ENCODE measurements at regions not wholly inside any gene's neighbourhood (a gene's known extent, or its start where the extent isn't known, plus 50 kb on each side); places are given as distances from the start of the nearest gene placed in this dataset.

DNA sequence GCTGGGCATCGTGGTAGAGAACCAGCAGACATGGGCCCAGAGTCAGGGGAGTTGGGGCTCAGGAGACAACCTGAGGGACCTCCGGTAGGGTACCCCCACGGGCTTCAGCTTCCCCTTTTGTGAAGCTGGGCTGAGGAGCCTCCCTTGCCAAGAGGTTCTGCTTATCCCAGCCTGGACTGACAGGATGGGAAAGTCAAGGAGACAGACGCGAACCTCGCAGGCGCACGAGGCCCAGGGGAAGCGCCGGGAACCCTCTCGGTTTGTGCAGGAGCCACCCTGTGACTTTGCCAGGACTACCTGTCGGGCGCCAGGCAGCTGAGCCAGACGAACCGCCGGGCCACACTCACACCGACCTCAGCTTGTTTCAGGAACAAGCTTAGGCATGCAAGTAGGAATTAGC is 566.1 kb downstream of the BRD1 start:
- DNase-seq (ENCODE audit: low spot score) = no peak

DNA sequence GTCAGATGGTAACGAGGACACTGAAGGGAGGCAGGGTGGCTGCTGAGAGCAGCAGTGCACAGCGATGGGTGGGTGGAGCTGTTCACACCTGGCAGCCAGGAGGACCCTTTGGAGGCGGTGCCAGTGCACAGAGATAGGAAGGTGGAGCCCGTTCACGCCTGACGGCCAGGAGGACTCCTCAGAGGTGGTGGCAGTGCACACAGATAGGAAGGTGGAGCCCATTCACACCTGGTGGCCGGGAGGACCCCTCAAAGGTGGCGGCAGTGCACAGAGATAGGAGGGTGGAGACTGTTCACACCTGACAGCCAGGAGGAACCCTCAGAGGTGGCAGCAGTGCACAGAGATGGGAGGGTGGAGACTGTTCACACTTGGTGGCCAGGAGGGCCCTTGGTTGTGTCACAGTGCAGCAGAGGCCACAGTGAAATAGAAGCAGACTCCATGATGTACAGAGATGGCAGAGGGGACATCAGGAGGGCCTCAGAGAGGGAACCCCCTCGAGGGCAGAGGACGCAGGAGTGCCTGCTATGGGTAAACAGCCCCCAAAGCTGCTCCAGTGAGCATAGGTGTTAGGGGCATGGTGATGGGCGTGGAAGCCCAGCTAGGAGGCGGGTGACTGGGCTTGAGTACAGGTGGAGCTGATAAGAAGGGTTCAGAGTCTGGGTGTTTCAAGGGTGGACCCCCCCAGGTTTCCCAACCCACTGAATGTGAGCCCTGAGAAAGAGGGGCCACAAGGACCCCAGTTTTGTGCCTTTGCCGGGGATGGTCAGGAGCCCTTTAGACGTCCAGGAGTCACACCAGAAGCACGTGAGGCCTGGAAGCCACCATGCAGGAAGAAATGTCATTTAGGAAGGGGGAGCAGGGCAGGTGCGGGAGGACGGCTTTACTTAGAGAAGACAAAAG is 566.7 kb downstream of the BRD1 start:
- DNase-seq (ENCODE audit: low spot score) = no peak

DNA sequence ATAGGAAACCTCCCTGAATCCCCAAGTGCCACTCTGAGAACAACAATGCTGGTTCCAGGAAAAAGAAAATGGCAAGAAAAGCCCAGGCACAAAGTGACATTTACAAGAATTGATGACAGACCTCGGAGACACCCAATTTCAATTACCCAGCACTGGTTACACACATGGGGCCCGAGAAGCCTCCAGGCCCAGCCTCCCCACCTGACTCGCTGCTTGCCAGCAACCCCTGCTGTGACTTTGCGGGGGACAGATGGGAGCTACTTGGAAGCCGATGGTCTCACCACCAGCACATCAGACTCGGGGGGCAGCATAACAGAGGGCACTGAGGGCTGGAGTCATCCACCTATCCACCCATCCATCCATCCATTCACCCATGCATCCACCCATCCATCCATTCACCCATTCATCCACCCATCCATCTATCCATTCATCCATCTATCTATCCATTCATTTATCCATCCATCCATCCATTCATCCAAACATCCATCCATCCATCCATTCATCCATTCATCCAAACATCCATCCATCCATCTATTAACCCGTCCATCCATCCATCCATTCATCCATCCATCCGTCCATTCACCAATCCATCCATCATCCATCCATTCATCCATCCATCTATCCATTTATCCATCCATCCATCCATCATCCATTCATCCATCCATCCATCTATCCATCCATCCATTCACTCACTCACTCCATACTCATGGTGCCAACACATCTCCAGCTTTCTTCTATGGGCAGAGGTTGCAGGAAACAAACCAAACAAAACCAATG is 567.6 kb downstream of the BRD1 start:
- no peak for DNase-seq (ENCODE audit: low spot score)

DNA sequence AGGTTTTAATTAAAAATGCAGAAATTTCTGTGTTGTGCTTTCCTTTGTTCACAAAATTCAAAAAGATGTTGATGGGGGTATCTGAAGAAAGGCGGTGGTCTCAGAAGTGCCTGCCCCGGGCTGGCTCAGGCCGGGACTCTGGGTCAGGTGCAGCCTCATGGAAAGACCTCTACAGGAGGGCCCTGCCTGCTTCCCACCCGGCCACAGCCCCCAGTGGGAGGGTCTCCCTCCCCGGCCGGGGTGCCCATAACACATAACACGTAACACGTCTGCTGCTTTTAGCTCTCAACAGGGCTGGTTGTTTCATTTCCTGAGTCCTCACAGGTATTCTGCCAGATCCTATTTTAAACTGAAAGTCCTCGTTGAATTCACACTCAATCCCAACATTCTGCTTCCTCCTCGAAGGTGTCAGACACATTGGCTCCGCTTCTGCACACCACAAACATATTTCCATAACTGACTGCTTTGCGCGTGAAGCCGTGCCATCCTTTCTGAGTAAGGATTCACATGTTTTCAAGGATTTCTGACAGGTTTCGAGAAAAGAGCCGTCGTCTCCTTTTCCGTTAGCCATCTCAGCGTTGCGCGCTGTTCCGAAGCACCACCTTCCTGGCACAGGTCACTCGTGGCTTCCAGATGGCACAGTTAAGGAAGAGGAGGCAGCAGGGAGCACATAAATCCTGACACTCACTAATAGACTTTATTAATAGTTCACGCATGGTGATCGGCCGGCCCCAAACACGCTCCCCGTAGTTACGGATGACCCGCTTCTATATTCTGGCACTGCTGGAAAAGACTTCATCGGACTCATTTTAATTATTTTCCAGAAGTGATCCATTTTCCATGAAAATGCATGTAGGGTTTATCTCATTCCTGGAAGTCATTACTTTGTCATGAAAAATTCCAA is 569.3 kb downstream of the BRD1 start:
- DNase-seq (ENCODE audit: low spot score) = no peak

DNA sequence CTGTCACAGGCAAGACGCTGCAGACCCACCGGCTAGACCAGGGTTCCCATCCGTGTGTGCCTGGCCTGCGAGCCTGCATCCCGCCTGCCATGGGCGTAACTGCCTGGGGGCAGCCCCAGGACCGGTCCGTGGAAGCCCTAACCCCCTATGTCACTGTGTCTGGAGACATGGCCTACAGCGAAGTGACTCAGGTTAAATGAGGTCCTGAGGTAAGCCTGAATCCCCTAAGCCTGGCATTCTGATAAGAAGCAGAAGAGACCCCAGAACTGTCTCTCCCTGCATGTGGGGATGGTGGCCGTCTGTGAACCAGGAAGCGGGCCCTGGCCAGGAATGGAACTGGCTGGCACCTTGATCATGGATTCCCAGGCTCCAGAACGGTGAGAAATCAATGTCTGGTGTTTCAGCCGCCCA is 570.1 kb downstream of the BRD1 start:
- DNase-seq (ENCODE audit: low spot score) = no peak

DNA sequence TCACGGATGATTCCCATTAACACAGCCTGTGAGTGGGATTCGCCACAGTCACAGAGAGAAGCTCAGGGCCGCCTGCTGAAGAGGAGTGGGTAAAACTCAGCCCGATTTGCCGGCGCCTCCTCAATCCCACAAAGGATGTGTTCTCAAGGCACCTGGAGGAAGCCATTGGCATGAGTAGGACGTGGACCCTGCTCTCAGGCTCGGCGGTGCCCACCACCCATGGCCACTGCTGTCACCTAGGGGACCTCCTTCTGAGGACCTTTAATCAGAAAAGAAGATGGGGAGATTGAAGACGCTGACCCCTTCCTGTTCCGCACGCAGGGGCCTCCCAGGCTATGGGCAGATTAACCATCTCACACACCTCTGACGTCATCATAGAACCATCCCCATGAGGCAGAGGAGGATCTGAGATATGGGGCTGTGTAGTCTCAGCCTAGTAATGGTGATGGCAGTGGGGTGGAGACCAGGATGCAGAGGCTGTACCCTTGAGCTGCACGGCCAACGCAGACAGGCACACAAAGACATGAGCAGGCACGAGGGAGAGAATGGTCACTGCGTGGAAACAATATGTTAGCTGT is 571.8 kb downstream of the BRD1 start:
- DNase-seq (ENCODE audit: low spot score) = no peak

DNA sequence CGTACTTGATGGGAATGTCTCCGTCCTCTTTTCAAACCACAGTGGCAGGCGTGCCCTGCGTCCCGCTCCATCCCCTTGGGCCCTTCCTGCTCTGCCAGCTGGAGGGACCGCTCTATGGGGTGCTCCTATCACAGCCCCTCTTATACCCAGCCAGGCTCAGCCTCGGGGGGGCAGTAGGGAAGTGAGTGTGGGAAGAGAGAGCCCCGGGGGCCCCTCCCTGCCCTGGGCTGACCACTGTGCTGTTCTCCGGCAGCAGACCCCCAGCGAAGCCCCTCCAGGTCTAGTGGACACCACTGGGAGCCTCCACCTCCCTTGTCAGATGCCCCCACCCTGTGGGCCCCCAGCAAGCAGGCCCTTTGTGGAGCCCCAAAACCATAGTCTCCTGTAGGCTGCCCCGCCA is 572.5 kb downstream of the BRD1 start:
- no peak for DNase-seq (ENCODE audit: low spot score)

DNA sequence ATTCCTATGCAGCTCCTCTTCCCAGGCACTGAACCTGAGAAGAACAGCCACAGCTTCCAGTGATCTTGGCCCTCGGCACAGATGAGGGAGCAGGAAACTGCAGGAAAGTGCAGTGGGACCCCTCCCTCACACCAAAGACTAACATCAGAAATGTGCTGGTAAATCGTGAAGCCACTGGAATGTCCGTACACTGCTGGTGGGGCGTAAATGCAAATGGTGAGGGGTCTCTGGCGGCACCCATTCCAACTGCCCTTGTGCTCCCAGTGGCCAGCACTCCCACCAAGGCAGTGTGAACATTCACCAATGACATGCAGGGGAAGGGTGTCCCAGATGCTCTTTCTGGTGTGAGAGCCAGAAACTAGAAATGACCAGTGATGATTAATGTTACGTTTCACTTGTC is 574.0 kb downstream of the BRD1 start:
- no peak for DNase-seq (ENCODE audit: low spot score)

DNA sequence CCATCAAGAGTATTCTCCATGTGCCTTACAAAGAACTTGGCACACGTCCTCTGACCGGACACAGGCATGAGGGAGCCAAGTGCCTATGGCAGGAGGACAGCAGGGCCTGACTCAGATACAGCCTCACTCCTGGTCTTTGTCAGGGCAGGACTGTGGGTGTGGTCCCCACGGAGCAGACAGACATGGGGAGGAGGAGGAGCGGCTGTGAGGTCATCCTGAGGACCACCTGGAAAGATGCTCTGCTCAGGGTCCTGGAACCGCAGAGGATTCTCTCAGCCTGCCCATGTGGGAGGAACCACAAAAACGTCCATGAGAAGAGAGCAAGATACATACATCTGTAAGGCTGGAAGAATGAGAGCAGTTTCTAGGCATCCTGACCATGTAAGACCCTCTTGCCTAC is 576.3 kb downstream of the BRD1 start:
- no peak for DNase-seq (ENCODE audit: low spot score)

DNA sequence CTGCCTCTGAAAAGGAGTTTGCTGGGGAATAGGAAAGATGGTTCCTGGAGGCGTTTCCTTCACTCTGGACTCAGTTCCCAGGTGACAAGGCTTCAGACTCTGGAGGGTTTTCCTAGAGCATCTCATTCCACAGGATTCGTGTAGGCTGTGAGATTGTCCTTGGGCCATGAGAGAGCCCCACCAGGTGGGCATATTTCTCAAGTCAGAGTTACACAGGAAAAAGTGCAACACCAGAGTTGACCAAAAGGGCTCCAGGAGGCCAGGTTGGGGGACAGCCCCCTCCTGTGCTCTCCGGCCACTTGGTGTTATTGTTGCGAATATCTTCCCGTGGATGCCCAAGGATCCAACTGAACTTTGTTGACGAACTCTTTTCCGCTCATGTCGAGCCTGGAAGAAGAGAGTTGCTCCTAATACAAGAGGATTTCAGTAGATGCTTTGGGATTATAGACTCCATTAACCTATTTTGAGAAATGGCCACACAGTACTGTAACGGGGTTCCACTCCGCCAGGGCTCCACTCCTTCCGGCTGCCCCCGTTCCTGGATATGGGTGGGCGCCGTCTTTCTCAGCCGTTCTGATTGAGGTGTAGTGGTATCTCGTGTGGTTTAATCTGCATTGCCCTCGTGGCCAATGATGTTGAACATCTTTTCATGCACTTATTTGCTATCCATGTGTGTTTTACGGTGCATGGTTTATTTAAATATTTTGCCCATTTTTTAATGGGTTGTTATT is 580.3 kb downstream of the BRD1 start:
- DNase-seq (ENCODE audit: low spot score) = no peak

DNA sequence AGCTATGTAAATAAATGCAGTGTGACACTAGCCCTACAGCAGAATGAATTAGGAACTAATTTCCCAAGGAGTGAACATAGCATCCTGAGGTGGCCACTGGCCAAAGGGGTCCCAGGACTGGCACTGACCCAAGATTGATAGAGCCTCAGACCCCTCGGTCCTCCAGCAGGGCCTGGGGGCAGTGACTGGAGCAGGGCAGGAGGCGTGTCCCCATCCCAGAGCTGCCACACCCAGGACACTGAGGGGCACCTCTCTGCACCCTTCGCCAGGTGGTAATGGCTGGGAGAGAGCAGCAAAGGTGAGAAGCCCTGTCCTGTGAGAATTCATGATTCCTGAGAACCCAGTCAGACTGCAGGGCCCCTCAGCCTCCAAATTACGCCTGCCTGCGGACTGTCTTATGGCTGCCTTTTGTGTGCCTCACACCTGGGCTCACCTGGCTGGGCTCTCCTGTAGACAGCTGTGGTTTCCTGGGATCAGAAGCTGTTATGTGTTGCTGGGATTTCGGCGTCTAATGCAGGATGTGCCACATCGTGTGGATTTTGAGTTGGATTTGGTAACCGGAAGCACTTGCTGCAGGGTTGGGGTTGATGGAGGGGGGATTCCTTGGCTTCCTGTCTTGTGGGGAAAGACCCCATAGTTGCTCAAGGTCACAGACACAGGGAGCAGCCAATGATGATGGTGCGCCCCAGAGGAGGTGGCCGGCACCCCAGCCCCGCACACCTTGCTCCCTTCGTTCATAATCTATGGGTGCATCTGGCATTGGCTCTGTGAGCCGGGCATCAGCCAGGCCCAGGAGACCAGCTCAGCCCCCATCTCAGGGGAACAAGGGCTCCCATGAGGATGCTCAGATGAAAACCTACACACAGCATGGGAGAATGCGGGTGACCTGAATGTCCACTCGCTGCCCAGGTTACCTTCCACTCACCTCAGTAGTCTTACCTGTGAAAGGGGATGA is 582.9 kb downstream of the BRD1 start:
- DNase-seq (ENCODE audit: low spot score) = no peak

DNA sequence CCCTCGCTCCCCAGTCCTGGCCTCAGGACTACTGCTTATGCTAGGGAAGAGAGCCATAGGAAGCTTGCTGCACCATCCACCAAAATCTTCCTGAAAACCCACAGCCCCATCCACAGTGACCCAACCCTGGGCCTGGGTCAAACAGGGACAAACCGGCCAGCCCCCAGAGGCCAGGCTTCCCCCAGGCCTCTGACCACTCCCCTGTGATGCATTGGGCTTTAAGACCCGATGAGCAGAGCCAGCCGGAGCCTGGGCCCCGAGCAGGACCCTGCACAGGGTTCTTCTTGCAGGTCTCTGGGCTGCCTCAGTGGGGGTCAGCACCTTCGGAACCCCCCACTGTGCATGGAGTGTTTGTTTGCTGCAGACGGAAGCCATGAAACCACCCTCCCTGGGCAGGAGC is 583.7 kb downstream of the BRD1 start:
- no peak for DNase-seq (ENCODE audit: low spot score)

DNA sequence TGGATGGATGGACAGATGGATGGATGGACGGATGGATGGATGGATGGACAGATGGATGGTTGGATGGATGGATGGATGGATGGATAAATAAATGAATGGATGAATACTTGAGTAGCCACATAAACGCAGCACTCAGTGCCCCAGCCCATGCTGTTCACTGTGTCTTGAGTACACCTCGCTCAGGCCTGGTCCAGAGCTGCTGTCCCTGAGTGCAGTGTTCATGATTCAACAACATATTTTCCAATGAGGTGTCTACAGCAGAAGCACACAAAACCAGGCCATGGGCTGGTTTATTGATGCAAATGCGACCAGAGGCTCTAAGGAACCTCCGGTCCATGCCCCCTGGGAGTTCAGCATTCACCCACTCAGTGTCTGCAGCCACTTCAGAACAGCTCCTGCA is 584.3 kb downstream of the BRD1 start:
- DNase-seq (ENCODE audit: low spot score) = no peak

DNA sequence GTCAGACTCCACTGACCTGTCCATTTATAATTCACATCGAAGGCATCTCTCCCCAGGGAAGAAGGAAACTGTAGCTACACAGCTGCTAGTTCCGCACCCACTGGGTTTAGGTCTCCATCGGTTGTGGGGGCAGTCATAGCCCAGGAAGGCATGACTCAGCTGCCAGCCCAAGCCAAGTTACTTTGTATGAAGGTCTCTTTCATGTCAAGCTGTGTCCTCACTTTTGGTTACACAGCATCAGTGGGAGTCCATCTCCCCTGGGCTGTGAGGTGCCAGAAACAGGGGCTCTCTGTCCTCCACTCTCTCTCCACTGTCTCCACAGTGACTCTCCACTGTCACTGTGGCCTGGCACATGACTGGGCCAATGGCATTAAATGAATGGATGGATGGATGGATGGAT is 585.2 kb downstream of the BRD1 start:
- DNase-seq (ENCODE audit: low spot score) = no peak

DNA sequence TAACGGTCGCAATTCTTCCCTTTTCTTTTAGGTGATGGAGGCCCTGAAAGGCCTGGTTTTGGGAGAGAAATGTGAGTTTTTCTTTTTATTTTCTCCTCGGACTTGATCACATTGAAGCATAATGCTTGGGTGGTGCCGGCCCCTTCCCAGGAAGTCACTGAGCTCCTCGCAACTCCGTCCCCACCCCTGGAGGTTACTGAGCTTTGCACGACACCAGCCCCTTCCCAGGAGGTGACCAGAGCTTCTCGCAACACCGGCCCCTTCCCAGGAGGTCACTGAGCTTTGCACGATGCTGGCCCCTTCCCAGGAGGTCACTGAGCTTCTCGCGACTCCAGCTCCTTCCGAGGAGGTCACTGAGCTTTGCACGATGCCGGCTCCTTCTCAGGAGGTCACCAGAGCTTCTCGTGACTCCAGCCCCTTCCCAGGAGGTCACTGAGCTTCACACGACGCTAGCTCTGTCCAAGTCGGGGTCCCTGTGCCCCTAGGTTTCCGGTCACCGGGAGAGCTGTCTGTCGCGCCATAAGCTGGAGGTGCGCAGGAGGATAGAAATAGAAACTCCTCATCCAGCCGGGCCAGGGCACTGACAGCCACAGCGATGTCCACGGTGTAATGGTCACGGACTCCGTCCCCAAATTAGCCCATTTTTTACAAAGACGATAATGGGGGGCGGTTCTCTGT is 586.4 kb downstream of the BRD1 start:
- no peak for DNase-seq (ENCODE audit: low spot score)

DNA sequence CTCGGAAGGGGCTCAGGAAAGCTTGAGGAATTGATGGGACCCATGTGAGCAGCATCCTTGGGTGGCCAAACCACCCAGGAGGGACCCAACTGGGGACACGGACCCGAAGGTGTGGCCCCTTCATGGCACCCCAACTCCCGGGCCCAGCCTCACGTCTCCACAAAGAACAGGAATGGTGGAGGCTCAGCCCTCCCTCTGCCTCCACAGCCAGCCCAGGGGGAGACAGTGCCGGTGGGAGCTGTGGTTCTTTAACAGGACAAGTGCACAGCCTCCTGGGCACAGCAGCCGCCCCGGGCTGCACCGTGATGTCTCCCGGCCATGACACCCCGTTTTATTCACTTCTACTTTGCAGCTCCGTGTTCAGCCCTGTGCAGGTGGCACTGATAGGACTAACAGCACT is 587.2 kb downstream of the BRD1 start:
- no peak for DNase-seq (ENCODE audit: low spot score)

DNA sequence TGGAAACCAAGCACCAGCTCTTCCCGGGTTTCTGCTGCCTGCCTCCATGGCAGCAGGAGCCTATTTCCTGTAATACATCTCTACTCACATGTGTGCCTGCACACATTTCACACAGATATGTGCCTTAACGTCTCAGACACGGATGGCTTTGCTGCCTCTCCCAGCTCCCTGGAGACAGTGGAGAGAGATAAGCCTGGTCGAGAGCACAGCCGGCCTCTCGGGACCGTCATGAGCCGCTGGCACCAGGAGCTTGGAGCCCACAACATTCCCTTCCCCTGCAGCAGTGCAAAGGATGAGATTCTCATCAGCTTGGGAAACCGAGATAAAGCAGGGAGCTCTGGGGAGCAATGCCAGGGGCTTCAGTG is 587.7 kb downstream of the BRD1 start:
- DNase-seq (ENCODE audit: low spot score) = no peak

DNA sequence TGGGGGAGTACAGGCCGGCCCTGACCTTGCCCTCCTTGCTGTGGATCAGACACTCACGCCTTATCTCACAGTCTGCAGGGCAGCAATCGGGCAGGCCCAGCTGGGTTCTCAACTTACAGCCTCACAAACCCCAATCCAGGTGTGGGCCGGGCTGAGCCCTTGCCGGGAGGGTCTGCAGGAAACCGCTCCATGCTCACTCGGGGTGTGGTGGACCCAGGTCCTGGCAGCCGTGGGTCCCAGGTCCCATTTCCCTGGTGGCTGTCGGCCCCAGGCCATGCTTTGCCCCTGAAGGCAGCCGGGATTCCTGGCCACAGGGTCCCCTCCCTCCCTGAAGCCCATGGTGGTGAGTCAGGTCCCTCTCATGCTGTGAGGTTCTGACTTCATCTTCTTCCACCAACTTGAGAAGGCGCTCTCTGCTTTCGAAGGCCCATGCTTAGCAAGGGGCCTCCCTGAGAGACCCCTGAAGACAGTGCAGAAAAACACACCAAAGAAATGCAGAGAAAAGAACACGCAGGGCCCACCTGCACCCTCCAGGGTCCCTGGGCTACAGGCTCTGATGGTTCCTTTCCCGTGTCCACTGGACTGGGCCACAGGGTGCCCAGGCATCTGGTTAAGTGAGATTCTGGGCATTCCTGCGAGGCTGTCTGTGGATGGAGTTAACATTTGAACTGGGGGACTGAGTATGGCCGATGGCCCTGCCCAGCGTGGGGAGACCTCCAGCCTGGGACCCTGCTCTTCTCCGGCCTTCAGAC is 588.2 kb downstream of the BRD1 start:
- DNase-seq (ENCODE audit: low spot score) = no peak
